ENCODE measurements at regions not wholly inside any gene's neighbourhood (a gene's known extent, or its start where the extent isn't known, plus 50 kb on each side); places are given as distances from the start of the nearest gene placed in this dataset.

GRCh38 chr10:28853195-28853594 is 175.9 kb downstream of the BAMBI start:
- DNase-seq (ENCODE audit: insufficient read length, low spot score, missing footprints): no peak
- no peak for TF ChIP-seq CTCF (IDR thresholded peaks at IDR 0.05; ENCODE audit: extremely low read depth, low read depth, low read length)
- no peak overlapping the region for H3K4me2 ChIP-seq (ENCODE audit: insufficient read depth, low read length)
- no peak overlapping the region for H3K27ac ChIP-seq (ENCODE audit: low read depth, low read length)
- no peaks in the 10 kb centered on the region for H3K4me1 ChIP-seq (ENCODE audit: insufficient read depth, low read length)
- H3K4me3 ChIP-seq (ENCODE audit: insufficient read depth, low read length): no peak overlapping the region
- no peaks in the 10 kb centered on the region for H4K20me1 ChIP-seq (ENCODE audit: insufficient read depth, low read length)
- peaks cover 46% of the 10 kb centered on the region for H3K27me3 ChIP-seq (ENCODE audit: insufficient read depth, low read length)
- no peaks in the 10 kb centered on the region for H3K79me2 ChIP-seq (ENCODE audit: insufficient read depth, low read length)
- H3K9me3 ChIP-seq (ENCODE audit: low read depth, low read length): no peaks in the 10 kb centered on the region
- no peaks in the 10 kb centered on the region for H3K36me3 ChIP-seq (ENCODE audit: insufficient read depth, low read length)
- H2AFZ ChIP-seq (ENCODE audit: low read length): no peak overlapping the region

GRCh38 chr10:28857164-28857563 is 179.8 kb downstream of the BAMBI start:
- no peak for TF ChIP-seq CTCF (IDR thresholded peaks at IDR 0.05; ENCODE audit: extremely low read depth, low read depth, low read length)
- H4K20me1 ChIP-seq (ENCODE audit: insufficient read depth, low read length): no peaks in the 10 kb centered on the region
- no peak overlapping the region for H3K4me3 ChIP-seq (ENCODE audit: insufficient read depth, low read length)
- no peak overlapping the region for H3K4me2 ChIP-seq (ENCODE audit: insufficient read depth, low read length)
- no peak overlapping the region for H2AFZ ChIP-seq (ENCODE audit: low read length)
- DNase-seq (ENCODE audit: insufficient read length, low spot score, missing footprints): no peak
- H3K36me3 ChIP-seq (ENCODE audit: insufficient read depth, low read length): no peaks in the 10 kb centered on the region
- no peaks in the 10 kb centered on the region for H3K4me1 ChIP-seq (ENCODE audit: insufficient read depth, low read length)
- H3K79me2 ChIP-seq (ENCODE audit: insufficient read depth, low read length): no peaks in the 10 kb centered on the region
- no peaks in the 10 kb centered on the region for H3K9me3 ChIP-seq (ENCODE audit: low read depth, low read length)
- no peak overlapping the region for H3K27ac ChIP-seq (ENCODE audit: low read depth, low read length)
- peaks cover 31% of the 10 kb centered on the region for H3K27me3 ChIP-seq (ENCODE audit: insufficient read depth, low read length)

DNA sequence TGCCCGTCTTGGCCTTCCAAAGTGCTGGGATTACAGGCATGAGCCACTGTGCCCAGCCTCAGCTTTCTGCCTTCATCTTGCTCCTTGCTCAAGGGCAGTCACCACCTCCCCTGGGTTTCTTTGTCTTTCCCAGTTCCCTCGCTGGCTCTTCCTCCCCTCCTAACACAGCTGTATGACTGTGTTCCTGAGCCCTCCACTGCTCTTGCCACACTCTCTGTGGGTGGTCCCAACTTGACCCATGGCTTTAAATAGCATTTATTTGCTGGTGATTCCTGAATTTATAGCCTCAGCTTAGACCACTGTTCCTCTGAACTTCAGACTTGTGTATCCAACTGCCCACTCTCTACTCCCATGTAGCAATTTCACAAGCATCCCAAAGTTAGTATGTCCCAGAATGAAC is 181.3 kb downstream of the BAMBI start:
- no peak overlapping the region for H2AFZ ChIP-seq (ENCODE audit: low read length)
- H3K4me2 ChIP-seq (ENCODE audit: insufficient read depth, low read length): no peak overlapping the region
- no peak for DNase-seq (ENCODE audit: insufficient read length, low spot score, missing footprints)
- no peaks in the 10 kb centered on the region for H3K9me3 ChIP-seq (ENCODE audit: low read depth, low read length)
- no peaks in the 10 kb centered on the region for H3K79me2 ChIP-seq (ENCODE audit: insufficient read depth, low read length)
- peaks cover 20% of the 10 kb centered on the region for H3K27me3 ChIP-seq (ENCODE audit: insufficient read depth, low read length)
- H4K20me1 ChIP-seq (ENCODE audit: insufficient read depth, low read length): no peaks in the 10 kb centered on the region
- no peak overlapping the region for H3K4me3 ChIP-seq (ENCODE audit: insufficient read depth, low read length)
- no peaks in the 10 kb centered on the region for H3K4me1 ChIP-seq (ENCODE audit: insufficient read depth, low read length)
- no peaks in the 10 kb centered on the region for H3K36me3 ChIP-seq (ENCODE audit: insufficient read depth, low read length)
- no peak overlapping the region for H3K27ac ChIP-seq (ENCODE audit: low read depth, low read length)
- TF ChIP-seq CTCF (IDR thresholded peaks at IDR 0.05; ENCODE audit: extremely low read depth, low read depth, low read length): no peak

DNA sequence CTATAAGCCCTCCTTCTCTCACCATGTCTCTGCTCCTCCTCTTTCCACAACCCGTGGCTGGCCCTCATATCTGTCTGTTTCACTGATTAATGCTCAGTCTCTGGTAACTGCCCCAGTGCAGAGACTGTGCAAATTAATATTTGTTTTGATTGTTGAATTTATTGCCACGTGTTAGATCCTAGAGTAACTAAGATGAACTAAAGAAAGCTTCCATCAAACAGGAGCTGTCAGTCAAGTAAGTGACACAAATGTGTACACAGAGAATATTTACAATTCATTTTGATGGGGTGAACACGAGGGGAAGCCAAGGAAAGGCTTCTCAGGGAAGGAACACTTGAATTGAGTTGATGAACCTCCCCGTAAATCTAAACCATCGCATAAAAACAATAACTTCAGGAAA is 182.5 kb downstream of the BAMBI start:
- no peak for TF ChIP-seq CTCF (IDR thresholded peaks at IDR 0.05; ENCODE audit: extremely low read depth, low read depth, low read length)
- H3K4me1 ChIP-seq (ENCODE audit: insufficient read depth, low read length): no peaks in the 10 kb centered on the region
- no peak overlapping the region for H2AFZ ChIP-seq (ENCODE audit: low read length)
- H3K4me2 ChIP-seq (ENCODE audit: insufficient read depth, low read length): no peak overlapping the region
- H3K4me3 ChIP-seq (ENCODE audit: insufficient read depth, low read length): no peak overlapping the region
- H3K9me3 ChIP-seq (ENCODE audit: low read depth, low read length): no peaks in the 10 kb centered on the region
- H3K79me2 ChIP-seq (ENCODE audit: insufficient read depth, low read length): no peaks in the 10 kb centered on the region
- H4K20me1 ChIP-seq (ENCODE audit: insufficient read depth, low read length): no peaks in the 10 kb centered on the region
- DNase-seq (ENCODE audit: insufficient read length, low spot score, missing footprints): no peak
- no peaks in the 10 kb centered on the region for H3K36me3 ChIP-seq (ENCODE audit: insufficient read depth, low read length)
- peaks cover 20% of the 10 kb centered on the region for H3K27me3 ChIP-seq (ENCODE audit: insufficient read depth, low read length)
- H3K27ac ChIP-seq (ENCODE audit: low read depth, low read length): no peak overlapping the region

Data from osteoblast (primary cell).